ENCODE measurements at regions not wholly inside any gene's neighbourhood (a gene's known extent, or its start where the extent isn't known, plus 50 kb on each side); places are given as distances from the start of the nearest gene placed in this dataset.

- Mint-ChIP-seq H3K4me1 (ENCODE audit: low read depth) (no peaks in the 10 kb centered on the region), H3K27me3 (no peaks in the 10 kb centered on the region), H3K27ac (no peak overlapping the region), H3K36me3 (ENCODE audit: low read depth) (no peaks in the 10 kb centered on the region), H3K4me3 (no peak overlapping the region), H3K9me3 (no peaks in the 10 kb centered on the region)
- Histone ChIP-seq H3K27me3 (ENCODE audit: control insufficient read depth in 1 of 2, insufficient read depth in 2 of 2, low read length in 2 of 2) (no peaks in the 10 kb centered on the region), H3K36me3 (ENCODE audit: insufficient read depth, low read length) (no peaks in the 10 kb centered on the region), H3K4me3 (ENCODE audit: low read length) (no peak overlapping the region), H3K27ac (ENCODE audit: low read depth in 1 of 2, low read length in 2 of 2) (no peak overlapping the region), H3K4me1 (ENCODE audit: insufficient read depth, low read length) (no peaks in the 10 kb centered on the region), H3K9me3 (ENCODE audit: control insufficient read depth in 1 of 2, insufficient read depth in 1 of 2, low read length in 2 of 2) (no peaks in the 10 kb centered on the region)
- ChIA-PET CTCF (no interaction called here), POLR2A (no interaction called here)
- TF ChIP-seq, protein P1, sequence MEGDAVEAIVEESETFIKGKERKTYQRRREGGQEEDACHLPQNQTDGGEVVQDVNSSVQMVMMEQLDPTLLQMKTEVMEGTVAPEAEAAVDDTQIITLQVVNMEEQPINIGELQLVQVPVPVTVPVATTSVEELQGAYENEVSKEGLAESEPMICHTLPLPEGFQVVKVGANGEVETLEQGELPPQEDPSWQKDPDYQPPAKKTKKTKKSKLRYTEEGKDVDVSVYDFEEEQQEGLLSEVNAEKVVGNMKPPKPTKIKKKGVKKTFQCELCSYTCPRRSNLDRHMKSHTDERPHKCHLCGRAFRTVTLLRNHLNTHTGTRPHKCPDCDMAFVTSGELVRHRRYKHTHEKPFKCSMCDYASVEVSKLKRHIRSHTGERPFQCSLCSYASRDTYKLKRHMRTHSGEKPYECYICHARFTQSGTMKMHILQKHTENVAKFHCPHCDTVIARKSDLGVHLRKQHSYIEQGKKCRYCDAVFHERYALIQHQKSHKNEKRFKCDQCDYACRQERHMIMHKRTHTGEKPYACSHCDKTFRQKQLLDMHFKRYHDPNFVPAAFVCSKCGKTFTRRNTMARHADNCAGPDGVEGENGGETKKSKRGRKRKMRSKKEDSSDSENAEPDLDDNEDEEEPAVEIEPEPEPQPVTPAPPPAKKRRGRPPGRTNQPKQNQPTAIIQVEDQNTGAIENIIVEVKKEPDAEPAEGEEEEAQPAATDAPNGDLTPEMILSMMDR (IDR thresholded peaks at IDR 0.05): no peak
- ATAC-seq (ENCODE audit: poor library complexity): no peak
- DNase-seq: no peak
- intact Hi-C loops (cut with DNase I, micrococcal nuclease): no loop called here
Measured at GRCh38 chrX:25523574-25524540, 508.1 kb upstream of the ARX start.

DNA sequence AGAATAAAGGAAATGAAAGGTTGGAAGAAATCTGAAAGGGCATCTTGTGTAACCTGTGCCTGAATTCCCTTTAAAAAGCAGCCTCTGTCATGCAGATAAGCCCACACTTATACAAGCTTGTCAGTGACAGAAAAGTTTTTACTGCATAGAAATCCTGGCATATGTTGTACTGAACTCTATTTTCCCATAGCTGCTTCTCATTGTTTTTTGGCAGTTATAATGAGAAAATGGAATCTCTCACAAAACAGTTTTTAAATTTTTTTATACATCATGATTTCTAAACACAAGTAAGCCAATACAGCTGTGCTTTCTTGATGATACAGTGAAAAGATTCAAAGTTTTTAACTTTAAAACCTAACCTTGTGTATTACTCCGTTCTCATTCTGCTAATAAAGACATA, 511.4 kb upstream of the ARX start:
- CTCF ChIA-PET: no interaction called here
- no peak overlapping the region for H3K4me3 ChIP-seq (ENCODE audit: low read length)
- POLR2A ChIA-PET: no interaction called here
- intact Hi-C loops (cut with DNase I, micrococcal nuclease): no loop called here
- no peak overlapping the region for H3K27ac Mint-ChIP-seq
- no peaks in the 10 kb centered on the region for H3K36me3 ChIP-seq (ENCODE audit: insufficient read depth, low read length)
- no peak overlapping the region for H3K27ac ChIP-seq (ENCODE audit: low read depth in 1 of 2, low read length in 2 of 2)
- ATAC-seq (ENCODE audit: poor library complexity) (no peak), DNase-seq (no peak)
- H3K4me1 Mint-ChIP-seq (ENCODE audit: low read depth): no peaks in the 10 kb centered on the region
- no peaks in the 10 kb centered on the region for H3K27me3 ChIP-seq (ENCODE audit: control insufficient read depth in 1 of 2, insufficient read depth in 2 of 2, low read length in 2 of 2)
- H3K9me3 Mint-ChIP-seq: no peaks in the 10 kb centered on the region
- no peaks in the 10 kb centered on the region for H3K36me3 Mint-ChIP-seq (ENCODE audit: low read depth)
- no peaks in the 10 kb centered on the region for H3K27me3 Mint-ChIP-seq
- TF ChIP-seq, protein P1 (IDR thresholded peaks at IDR 0.05): no peak
- H3K4me1 ChIP-seq (ENCODE audit: insufficient read depth, low read length): no peaks in the 10 kb centered on the region
- no peak overlapping the region for H3K4me3 Mint-ChIP-seq
- no peaks in the 10 kb centered on the region for H3K9me3 ChIP-seq (ENCODE audit: control insufficient read depth in 1 of 2, insufficient read depth in 1 of 2, low read length in 2 of 2)

DNA sequence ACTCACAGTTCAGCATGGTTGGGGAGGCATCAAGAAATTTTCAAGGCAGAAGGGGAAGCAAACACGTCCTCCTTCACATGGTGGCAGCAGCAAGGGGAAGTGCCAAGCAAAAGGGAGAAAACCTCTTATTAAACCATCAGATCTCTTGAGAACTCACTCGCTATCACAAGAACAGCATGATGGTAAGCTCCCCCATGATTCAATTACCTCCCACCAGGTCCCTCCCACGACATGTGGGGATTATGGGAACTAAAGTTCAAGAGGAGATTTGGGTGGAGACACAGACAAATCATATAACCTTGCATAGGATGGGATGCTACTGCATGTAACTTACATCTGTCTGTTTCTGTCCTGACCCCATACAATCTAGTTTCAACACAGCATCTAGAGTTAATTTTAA, 511.8 kb upstream of the ARX start:
- Mint-ChIP-seq H3K9me3 (no peaks in the 10 kb centered on the region), H3K27ac (no peak overlapping the region), H3K36me3 (ENCODE audit: low read depth) (no peaks in the 10 kb centered on the region), H3K4me3 (no peak overlapping the region), H3K27me3 (no peaks in the 10 kb centered on the region), H3K4me1 (ENCODE audit: low read depth) (no peaks in the 10 kb centered on the region)
- POLR2A ChIA-PET: no interaction called here
- DNase-seq (no peak), ATAC-seq (ENCODE audit: poor library complexity) (no peak)
- TF ChIP-seq, protein P1 (IDR thresholded peaks at IDR 0.05): no peak
- H3K4me1 ChIP-seq (ENCODE audit: insufficient read depth, low read length): no peaks in the 10 kb centered on the region
- H3K27me3 ChIP-seq (ENCODE audit: control insufficient read depth in 1 of 2, insufficient read depth in 2 of 2, low read length in 2 of 2): no peaks in the 10 kb centered on the region
- no peaks in the 10 kb centered on the region for H3K36me3 ChIP-seq (ENCODE audit: insufficient read depth, low read length)
- no peak overlapping the region for H3K4me3 ChIP-seq (ENCODE audit: low read length)
- CTCF ChIA-PET: no interaction called here
- H3K9me3 ChIP-seq (ENCODE audit: control insufficient read depth in 1 of 2, insufficient read depth in 1 of 2, low read length in 2 of 2): no peaks in the 10 kb centered on the region
- no peak overlapping the region for H3K27ac ChIP-seq (ENCODE audit: low read depth in 1 of 2, low read length in 2 of 2)
- intact Hi-C loops (cut with DNase I, micrococcal nuclease): no loop called here
